Left renal pelvis (tissue), 4 donors: ENCODE measurements at regions not wholly inside any gene's neighbourhood (a gene's known extent, or its start where the extent isn't known, plus 50 kb on each side); places are given as distances from the start of the nearest gene placed in this dataset.

Experiments used
- DNase-seq, 4 donors: peaks; one replicate each; pipeline ENCODE4 v3.0.0-alpha.2; 2013; ENCODE audit warnings: low read depth in 4 of 4, low spot score in 3 of 4

- DNase-seq: no peak
Measured at GRCh38 chr20:60459212-60459611, 501.0 kb downstream of the CDH26 start.

- DNase-seq: no peak
Measured at GRCh38 chr20:60461993-60462392, 503.8 kb downstream of the CDH26 start.

DNA sequence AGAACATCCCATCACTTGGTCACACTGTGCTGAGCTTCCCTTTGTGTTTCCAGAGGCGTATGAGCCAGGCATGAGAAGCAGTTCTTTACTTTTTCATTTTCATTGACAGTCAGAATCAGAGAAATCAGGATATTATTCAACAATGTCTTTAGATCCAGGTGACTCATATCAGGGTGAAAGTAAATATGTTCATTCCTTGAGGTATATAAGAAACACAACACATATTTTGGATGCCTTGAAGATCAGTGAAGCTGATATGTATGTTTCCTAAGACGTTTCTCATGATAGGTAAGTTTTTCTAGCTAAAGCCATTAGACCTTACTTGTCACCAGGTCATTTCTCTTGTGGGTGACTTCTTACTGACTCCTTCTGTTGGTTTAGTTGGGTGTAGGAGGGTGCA, 505.6 kb downstream of the CDH26 start:
- DNase-seq: no peak

- no peak for DNase-seq
Measured at GRCh38 chr20:60465439-60465838, 507.2 kb downstream of the CDH26 start.

DNA sequence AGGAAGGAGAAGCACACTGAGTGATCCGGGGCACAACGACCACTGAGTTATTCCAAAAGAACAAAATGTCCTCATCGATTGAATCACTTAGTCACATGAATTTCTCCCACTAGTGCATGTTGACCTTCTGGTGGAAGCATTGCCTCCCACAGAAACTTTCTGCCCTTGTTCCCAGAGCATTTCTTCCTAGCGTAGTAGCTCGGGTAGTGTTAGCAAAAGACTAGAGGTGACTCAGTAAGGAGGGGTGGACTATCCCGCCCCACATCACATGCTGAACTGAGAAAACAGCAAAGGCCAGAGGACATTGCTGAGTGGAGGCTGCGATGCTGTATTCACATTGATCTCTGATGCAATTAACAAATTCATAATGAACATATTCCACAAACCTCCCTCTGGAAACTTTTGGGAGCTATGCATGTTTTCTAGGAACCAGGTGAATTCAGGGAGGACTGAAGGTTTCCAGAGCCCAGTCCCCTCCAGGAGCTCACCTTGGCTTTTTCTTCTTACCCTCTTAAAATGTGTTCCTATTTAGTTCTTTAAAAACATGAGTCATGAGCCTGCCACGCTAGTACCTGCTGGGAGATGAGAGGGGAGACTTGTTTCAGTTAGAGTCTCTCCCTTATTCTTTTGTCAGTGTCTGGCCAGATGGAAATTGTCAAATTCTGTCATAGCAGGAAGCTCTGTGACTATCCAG, 507.9 kb downstream of the CDH26 start:
- DNase-seq: no peak

DNA sequence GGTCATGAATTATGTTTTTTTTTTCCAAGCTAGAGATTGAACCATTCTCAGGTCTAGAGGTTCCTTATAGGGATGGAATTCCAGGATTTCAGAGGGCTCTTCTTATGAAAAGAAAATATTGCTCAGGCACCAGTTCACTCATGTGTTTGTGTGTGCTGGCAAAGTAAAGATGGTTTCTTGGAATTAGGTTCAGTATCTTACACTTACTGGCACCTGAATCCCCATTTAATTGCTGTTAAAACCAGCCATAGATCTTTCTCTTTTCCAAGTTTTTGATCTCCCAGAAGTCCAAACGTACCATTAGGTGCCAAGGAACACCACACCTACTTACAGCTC, 508.4 kb downstream of the CDH26 start:
- no peak for DNase-seq

GRCh38 chr20:60467078-60467477, 508.9 kb downstream of the CDH26 start:
- DNase-seq: no peak

DNA sequence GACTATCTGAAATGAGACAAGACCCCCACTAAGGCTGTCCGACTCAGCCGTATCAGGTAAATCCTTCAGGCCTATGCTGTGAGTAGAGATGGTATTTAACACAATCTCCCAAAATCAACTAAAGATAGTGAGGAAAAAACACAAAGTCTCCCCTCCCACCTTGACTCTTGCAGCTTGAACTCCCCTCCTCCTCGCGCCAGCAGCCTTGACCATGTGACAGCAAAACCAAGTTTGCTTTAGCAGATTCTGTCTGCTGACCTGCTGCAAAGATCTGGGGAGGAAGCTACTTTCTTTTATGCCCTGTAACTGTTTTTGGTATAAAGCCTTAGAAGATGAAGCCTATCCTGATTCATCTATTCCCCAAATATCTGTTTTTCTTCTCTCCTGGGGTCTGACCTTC, 509.5 kb downstream of the CDH26 start:
- no peak for DNase-seq

DNA sequence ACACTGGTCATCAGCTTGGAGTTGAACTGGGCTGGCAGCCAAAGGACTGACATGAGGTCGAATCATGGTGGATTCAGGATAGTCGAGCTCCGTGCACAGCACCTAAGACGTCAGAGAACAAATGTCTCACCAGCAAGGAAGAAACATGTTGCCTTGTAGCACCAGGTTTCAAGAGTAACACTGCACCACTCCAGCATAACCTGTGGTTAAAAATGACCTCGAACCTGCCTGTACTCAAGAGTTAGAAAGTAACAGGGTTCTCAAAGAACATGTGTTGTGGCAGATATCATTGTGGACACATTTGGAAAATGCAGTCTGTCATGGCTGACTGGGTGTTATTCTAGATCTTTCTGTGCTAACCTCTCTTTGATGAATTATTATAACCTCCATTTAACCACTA, 511.6 kb downstream of the CDH26 start:
- DNase-seq: no peak

DNA sequence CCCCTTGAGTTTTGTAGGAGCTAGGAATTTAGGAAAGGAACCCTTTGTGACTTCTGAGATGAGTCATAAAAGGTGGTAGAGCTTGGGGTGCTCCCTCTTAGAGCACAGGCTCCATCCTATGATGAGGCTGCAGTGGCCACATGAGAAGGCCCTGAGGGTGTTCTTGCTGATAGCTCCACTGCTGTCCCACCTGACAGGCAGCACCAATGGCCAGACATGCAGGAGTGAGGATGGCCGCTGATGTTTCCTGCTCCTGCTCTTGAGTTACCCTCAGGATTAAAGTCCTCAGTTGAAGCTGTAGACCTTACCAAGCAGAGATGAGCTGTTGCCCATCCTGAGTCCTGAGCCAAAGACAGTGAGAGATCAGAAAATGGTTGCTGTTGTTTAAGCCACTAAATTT, 512.1 kb downstream of the CDH26 start:
- no peak for DNase-seq

DNA sequence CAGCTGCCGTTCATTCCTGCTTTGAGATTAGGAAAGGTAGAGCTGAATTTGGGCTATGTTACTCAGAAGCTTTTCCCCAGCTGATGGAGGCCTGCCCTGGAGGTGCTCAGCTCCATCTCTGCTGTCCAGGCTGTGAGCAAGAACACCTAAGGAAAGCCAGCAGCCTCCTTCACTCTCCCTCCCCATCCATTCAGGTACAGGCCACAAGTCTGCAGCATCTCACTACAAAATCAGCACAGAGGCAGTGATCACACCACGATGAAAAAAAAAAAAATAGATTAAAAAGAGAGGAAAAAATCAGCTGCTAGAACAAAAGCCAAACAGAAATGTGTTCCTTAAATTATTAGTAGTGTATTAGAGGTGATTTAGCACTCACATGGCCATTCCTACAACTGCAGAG, 515.0 kb downstream of the CDH26 start:
- DNase-seq: no peak

GRCh38 chr20:60474385-60474910, 516.2 kb downstream of the CDH26 start:
- DNase-seq: no peak

DNA sequence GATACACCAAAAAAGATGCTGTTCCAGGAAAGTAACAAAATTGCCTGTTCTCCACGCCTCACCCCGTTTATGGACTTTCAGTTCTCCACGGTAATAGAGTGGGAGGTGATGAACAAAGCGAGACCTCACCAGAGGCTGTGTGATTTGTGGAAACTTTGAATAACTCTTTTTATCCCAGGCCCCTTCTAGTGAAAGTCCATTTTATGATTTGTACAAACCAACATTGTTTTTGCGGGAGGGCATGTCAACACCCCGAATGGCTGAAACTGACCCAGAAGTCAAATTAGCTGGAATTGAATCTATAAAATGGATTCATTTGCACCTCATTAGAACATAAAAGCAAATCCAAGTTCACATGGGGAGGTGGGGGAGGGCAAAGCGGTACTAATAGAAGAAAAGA, 517.8 kb downstream of the CDH26 start:
- no peak for DNase-seq

GRCh38 chr20:60477958-60478357, 519.7 kb downstream of the CDH26 start:
- no peak for DNase-seq

- DNase-seq: no peak
Measured at GRCh38 chr20:60478533-60478932, 520.3 kb downstream of the CDH26 start.

GRCh38 chr20:60480950-60481742, 522.9 kb downstream of the CDH26 start:
- DNase-seq: no peak

DNA sequence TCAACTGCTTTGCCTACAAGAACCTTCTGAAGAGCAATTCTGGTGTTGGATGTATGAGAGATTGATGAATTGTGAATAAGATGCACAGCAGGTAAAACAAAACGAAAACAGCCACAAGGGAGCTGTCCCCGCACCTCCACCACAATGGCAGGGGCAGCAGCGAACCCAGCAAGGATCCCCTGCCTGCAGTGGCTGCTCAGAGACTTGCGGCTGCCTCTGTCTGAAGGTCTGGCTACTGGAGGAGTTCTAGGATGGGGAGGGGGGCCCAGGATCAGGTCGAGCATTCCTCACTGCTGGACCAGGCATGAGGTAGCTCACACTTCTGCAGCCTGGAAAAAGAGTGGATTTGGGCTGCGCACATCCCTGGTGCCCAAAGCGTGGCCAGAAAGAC, 523.5 kb downstream of the CDH26 start:
- no peak for DNase-seq

DNA sequence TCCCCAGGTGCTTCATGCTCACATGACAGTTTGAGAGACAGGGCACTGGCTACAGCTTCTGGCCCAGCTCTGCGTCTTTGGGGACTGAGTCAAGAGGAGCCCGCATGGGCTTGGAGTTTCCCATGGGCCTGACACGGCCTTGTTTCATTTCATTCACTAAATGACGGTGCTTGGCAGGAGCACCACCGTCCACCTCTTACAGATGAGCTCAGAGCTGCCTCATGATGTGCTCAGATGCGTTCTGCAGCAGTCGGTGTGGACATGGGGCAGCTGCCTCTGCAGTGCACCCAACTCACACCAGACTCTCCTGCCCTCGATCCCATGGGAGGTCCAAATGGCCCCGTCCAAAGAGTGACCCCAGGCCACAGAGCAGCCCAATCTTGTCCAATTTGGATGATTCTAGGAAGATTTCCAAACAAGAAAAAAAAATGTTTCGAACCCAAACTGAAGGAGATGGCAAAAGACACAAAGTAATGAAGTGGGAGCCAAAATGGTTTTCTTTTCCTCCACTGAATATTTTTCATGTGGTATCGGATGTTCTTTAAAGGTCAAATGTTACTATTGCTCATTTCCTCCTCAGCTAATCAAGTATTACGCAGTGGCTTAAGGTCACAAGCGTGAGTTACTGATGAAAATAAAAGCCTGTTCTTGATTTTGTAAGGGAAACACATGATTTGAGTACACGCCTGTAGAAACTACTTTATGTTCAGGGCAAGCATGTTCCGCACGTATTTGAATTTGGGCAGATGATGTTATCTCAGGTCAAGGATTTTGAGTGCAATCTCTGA, 524.2 kb downstream of the CDH26 start:
- DNase-seq: no peak

DNA sequence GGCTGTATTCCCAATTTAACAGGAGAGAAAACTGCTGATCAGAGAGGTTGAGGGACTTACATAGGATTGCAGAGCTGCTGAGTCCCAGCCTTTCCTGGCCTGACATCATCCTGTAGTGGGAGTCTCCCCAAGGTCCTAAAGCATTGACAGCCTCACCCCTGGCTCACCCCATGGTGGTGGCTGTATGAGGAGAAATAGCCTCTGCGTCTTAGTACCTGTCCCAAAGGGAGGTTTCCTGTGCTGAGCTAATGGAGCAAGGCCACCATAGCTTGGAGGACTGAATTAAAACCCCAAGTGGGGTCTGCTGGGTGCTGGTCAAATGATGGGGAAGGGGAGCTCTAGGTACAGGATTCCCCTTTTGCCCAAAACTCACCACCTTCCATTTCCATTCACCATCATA, 525.1 kb downstream of the CDH26 start:
- no peak for DNase-seq

DNA sequence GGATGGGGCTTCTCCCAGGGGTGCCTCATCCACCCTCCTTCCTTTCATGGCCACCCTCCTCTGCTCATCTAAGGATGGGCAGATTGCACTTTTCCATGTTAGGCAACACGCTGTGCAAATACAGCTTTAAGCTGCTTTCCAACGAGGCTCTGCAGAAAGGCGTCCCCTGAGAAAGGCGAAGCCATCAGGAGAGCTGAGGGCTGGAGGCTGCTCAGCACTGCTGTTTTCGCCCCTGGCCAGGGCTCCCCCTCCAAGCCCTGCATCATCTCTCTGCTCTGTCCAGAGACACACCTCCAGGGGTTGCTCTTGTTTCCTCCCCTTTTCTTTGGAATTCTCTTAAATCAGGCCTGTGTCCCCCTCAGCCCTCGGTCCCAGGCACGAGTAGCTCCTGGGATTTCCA, 526.1 kb downstream of the CDH26 start:
- DNase-seq: no peak

GRCh38 chr20:60485012-60485760, 527.0 kb downstream of the CDH26 start:
- no peak for DNase-seq
